ENCODE measurements at regions not wholly inside any gene's neighbourhood (a gene's known extent, or its start where the extent isn't known, plus 50 kb on each side); places are given as distances from the start of the nearest gene placed in this dataset.

GRCh38 chr2:193561054-193561453 is 1366.3 kb upstream of the TMEFF2 start:
- H2BK12ac ChIP-seq (ENCODE audit: low read length) = no peak overlapping the region
- H2BK5ac ChIP-seq (ENCODE audit: low read depth, low read length, poor library complexity) = no peak overlapping the region
- H2AK5ac ChIP-seq (ENCODE audit: low read length) = no peak overlapping the region
- H3K9ac ChIP-seq (ENCODE audit: low read length) = no peak overlapping the region
- no peak overlapping the region for H3K4me3 ChIP-seq (ENCODE audit: low read depth, low read length)
- H3K14ac ChIP-seq (ENCODE audit: low read length) = no peak overlapping the region
- no peak for DNase-seq
- H2BK120ac ChIP-seq (ENCODE audit: insufficient read depth, low read length, poor library complexity) = no peak overlapping the region
- no peak overlapping the region for H4K12ac ChIP-seq (ENCODE audit: low read depth, low read length)
- no peak overlapping the region for H4K91ac ChIP-seq (ENCODE audit: low read depth, low read length)
- no peaks in the 10 kb centered on the region for H3K36me3 ChIP-seq (ENCODE audit: control insufficient read depth in 1 of 2, insufficient read depth in 2 of 2, low read length in 2 of 2)
- no CpG with 5 or more reads among the region's 3 CpGs for WGBS (ENCODE audit: extremely low coverage, insufficient coverage, insufficient read length)
- H4K8ac ChIP-seq (ENCODE audit: low read depth, low read length) = no peak overlapping the region
- no peak overlapping the region for H3K4me2 ChIP-seq (ENCODE audit: low read length)
- no peaks in the 10 kb centered on the region for H3K4me1 ChIP-seq (ENCODE audit: control insufficient read depth in 1 of 2, insufficient read depth in 2 of 2, low read length in 2 of 2)
- no peak overlapping the region for H3K27ac ChIP-seq (ENCODE audit: low read depth, low read length)
- no peak overlapping the region for H2AFZ ChIP-seq (ENCODE audit: insufficient read depth, low read length, poor library complexity)
- H3K79me1 ChIP-seq (ENCODE audit: low read length) = no peaks in the 10 kb centered on the region
- no peak overlapping the region for H3K23ac ChIP-seq (ENCODE audit: low read length)
- H3K18ac ChIP-seq (ENCODE audit: low read length) = no peak overlapping the region
- no peaks in the 10 kb centered on the region for H3K79me2 ChIP-seq (ENCODE audit: control insufficient read depth, insufficient read depth, low read length, poor library complexity)
- no peaks in the 10 kb centered on the region for H3K27me3 ChIP-seq (ENCODE audit: insufficient read depth, low read length)
- H3K9me3 ChIP-seq (ENCODE audit: insufficient read depth, low read depth, low read length) = no peaks in the 10 kb centered on the region
- no peak overlapping the region for H3K4ac ChIP-seq (ENCODE audit: low read depth, low read length)

- Histone ChIP-seq H3K4ac (ENCODE audit: low read depth, low read length) (no peak overlapping the region), H2BK12ac (ENCODE audit: low read length) (no peak overlapping the region), H2AFZ (ENCODE audit: insufficient read depth, low read length, poor library complexity) (no peak overlapping the region), H3K9ac (ENCODE audit: low read length) (no peak overlapping the region), H3K27me3 (ENCODE audit: insufficient read depth, low read length) (no peaks in the 10 kb centered on the region), H3K4me2 (ENCODE audit: low read length) (no peak overlapping the region), H4K91ac (ENCODE audit: low read depth, low read length) (no peak overlapping the region), H4K12ac (ENCODE audit: low read depth, low read length) (no peak overlapping the region), H3K4me3 (ENCODE audit: low read depth, low read length) (no peak overlapping the region), H4K8ac (ENCODE audit: low read depth, low read length) (no peak overlapping the region), H3K18ac (ENCODE audit: low read length) (no peak overlapping the region), H3K79me2 (ENCODE audit: control insufficient read depth, insufficient read depth, low read length, poor library complexity) (no peaks in the 10 kb centered on the region), H2BK5ac (ENCODE audit: low read depth, low read length, poor library complexity) (no peak overlapping the region), H3K9me3 (ENCODE audit: insufficient read depth, low read depth, low read length) (no peaks in the 10 kb centered on the region), H3K36me3 (ENCODE audit: control insufficient read depth in 1 of 2, insufficient read depth in 2 of 2, low read length in 2 of 2) (no peaks in the 10 kb centered on the region), H3K14ac (ENCODE audit: low read length) (no peak overlapping the region), H2BK120ac (ENCODE audit: insufficient read depth, low read length, poor library complexity) (no peak overlapping the region), H3K23ac (ENCODE audit: low read length) (no peak overlapping the region), H3K4me1 (ENCODE audit: control insufficient read depth in 1 of 2, insufficient read depth in 2 of 2, low read length in 2 of 2) (no peaks in the 10 kb centered on the region), H3K27ac (ENCODE audit: low read depth, low read length) (no peak overlapping the region), H2AK5ac (ENCODE audit: low read length) (no peak overlapping the region), H3K79me1 (ENCODE audit: low read length) (no peaks in the 10 kb centered on the region)
- whole genome bisulfite sequencing (ENCODE audit: extremely low coverage, insufficient coverage, insufficient read length) = no CpG with 5 or more reads among the region's 1 CpG
- no peak for DNase-seq
These were observed 1362.2 kb upstream of the TMEFF2 start for GRCh38 chr2:193556766-193557470.

DNA sequence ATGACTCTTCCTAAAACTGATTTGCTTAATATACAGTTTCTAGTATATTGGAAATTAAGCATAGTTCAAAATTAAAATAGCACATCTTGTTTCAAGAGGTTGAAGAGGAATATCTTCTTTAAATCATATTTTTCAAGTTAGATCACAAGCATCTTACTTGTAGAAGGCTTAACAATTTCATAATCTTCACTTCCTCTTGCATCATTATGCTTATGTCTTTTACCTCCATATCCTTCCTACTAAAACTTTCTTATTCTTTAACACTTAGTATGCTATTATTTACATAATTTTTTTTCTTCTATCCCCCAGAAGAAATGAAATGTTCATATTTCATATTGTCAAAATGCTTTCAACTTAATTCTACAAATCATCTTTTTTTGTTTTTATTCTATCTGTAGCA is 1354.9 kb upstream of the TMEFF2 start:
- H3K79me2 ChIP-seq (ENCODE audit: control insufficient read depth, insufficient read depth, low read length, poor library complexity) = no peaks in the 10 kb centered on the region

DNA sequence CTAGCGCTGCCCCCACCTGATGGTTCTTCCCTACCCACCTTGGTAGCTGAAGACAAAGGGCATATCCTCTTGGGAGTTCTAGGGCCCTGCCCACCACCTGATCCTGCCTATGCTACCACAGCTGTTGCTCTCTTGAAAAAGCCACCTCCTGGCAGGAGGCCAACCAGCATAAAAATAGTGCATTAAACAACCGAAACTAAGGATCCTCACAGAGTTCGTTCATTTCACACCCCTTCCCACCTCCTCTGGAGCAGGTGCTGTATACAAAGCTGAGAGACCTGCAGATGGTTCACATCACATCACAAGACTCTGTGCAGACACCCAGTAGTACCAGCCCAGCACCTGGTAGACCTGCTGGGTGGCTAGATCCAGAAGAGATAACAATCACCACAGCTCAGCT is 1348.0 kb upstream of the TMEFF2 start:
- no peaks in the 10 kb centered on the region for H3K27me3 ChIP-seq (ENCODE audit: insufficient read depth, low read length)
- no CpG with 5 or more reads among the region's 3 CpGs for WGBS (ENCODE audit: extremely low coverage, insufficient coverage, insufficient read length)
- H3K36me3 ChIP-seq (ENCODE audit: control insufficient read depth in 1 of 2, insufficient read depth in 2 of 2, low read length in 2 of 2) = no peaks in the 10 kb centered on the region
- no peak overlapping the region for H2BK120ac ChIP-seq (ENCODE audit: insufficient read depth, low read length, poor library complexity)
- H4K12ac ChIP-seq (ENCODE audit: low read depth, low read length) = no peak overlapping the region
- H3K79me2 ChIP-seq (ENCODE audit: control insufficient read depth, insufficient read depth, low read length, poor library complexity) = no peaks in the 10 kb centered on the region
- no peak overlapping the region for H4K91ac ChIP-seq (ENCODE audit: low read depth, low read length)
- H2BK12ac ChIP-seq (ENCODE audit: low read length) = no peak overlapping the region
- peaks cover 2% of the 10 kb centered on the region for H3K9me3 ChIP-seq (ENCODE audit: insufficient read depth, low read depth, low read length)
- H3K27ac ChIP-seq (ENCODE audit: low read depth, low read length) = no peak overlapping the region
- no peak overlapping the region for H3K4ac ChIP-seq (ENCODE audit: low read depth, low read length)
- H3K4me1 ChIP-seq (ENCODE audit: control insufficient read depth in 1 of 2, insufficient read depth in 2 of 2, low read length in 2 of 2) = peaks cover 0 to 3% of the 10 kb centered on the region in 2 experiments
- DNase-seq = no peak
- no peak overlapping the region for H2AFZ ChIP-seq (ENCODE audit: insufficient read depth, low read length, poor library complexity)
- no peak overlapping the region for H2AK5ac ChIP-seq (ENCODE audit: low read length)
- H3K4me3 ChIP-seq (ENCODE audit: low read depth, low read length) = no peak overlapping the region
- H3K4me2 ChIP-seq (ENCODE audit: low read length) = no peak overlapping the region
- no peak overlapping the region for H3K14ac ChIP-seq (ENCODE audit: low read length)
- no peak overlapping the region for H3K9ac ChIP-seq (ENCODE audit: low read length)
- no peak overlapping the region for H3K23ac ChIP-seq (ENCODE audit: low read length)
- H2BK5ac ChIP-seq (ENCODE audit: low read depth, low read length, poor library complexity) = no peak overlapping the region
- H4K8ac ChIP-seq (ENCODE audit: low read depth, low read length) = no peak overlapping the region
- H3K18ac ChIP-seq (ENCODE audit: low read length) = no peak overlapping the region
- no peaks in the 10 kb centered on the region for H3K79me1 ChIP-seq (ENCODE audit: low read length)

More for the DNA sequence above, 1354.9 kb upstream of the TMEFF2 start:
- H4K91ac ChIP-seq (ENCODE audit: low read depth, low read length) = no peak overlapping the region
- H2AFZ ChIP-seq (ENCODE audit: insufficient read depth, low read length, poor library complexity) = no peak overlapping the region
- H3K4me2 ChIP-seq (ENCODE audit: low read length) = no peak overlapping the region
- no peak overlapping the region for H3K14ac ChIP-seq (ENCODE audit: low read length)
- no peaks in the 10 kb centered on the region for H3K4me1 ChIP-seq (ENCODE audit: control insufficient read depth in 1 of 2, insufficient read depth in 2 of 2, low read length in 2 of 2)
- H2AK5ac ChIP-seq (ENCODE audit: low read length) = no peak overlapping the region
- no peak overlapping the region for H4K12ac ChIP-seq (ENCODE audit: low read depth, low read length)
- no peak overlapping the region for H2BK12ac ChIP-seq (ENCODE audit: low read length)
- H3K9ac ChIP-seq (ENCODE audit: low read length) = no peak overlapping the region
- H3K27me3 ChIP-seq (ENCODE audit: insufficient read depth, low read length) = no peaks in the 10 kb centered on the region
- H3K9me3 ChIP-seq (ENCODE audit: insufficient read depth, low read depth, low read length) = no peaks in the 10 kb centered on the region
- no peak overlapping the region for H3K27ac ChIP-seq (ENCODE audit: low read depth, low read length)
- no peak overlapping the region for H3K18ac ChIP-seq (ENCODE audit: low read length)
- H3K23ac ChIP-seq (ENCODE audit: low read length) = no peak overlapping the region
- no peak overlapping the region for H3K4ac ChIP-seq (ENCODE audit: low read depth, low read length)
- no peak overlapping the region for H2BK120ac ChIP-seq (ENCODE audit: insufficient read depth, low read length, poor library complexity)
- H3K4me3 ChIP-seq (ENCODE audit: low read depth, low read length) = no peak overlapping the region
- H3K79me1 ChIP-seq (ENCODE audit: low read length) = no peaks in the 10 kb centered on the region
- DNase-seq = peak in 1 of 2 donors; percentile 13
- H4K8ac ChIP-seq (ENCODE audit: low read depth, low read length) = no peak overlapping the region
- H3K36me3 ChIP-seq (ENCODE audit: control insufficient read depth in 1 of 2, insufficient read depth in 2 of 2, low read length in 2 of 2) = no peaks in the 10 kb centered on the region
- no peak overlapping the region for H2BK5ac ChIP-seq (ENCODE audit: low read depth, low read length, poor library complexity)

Measured in trophoblast cell (in vitro differentiated cells and primary cell).